NCI-H2227 (cell line): ENCODE measurements at regions not wholly inside any gene's neighbourhood (a gene's known extent, or its start where the extent isn't known, plus 50 kb on each side); places are given as distances from the start of the nearest gene placed in this dataset.

ENCODE experiments used
- DNase-seq: peaks from one replicate; lab custom pipeline; 2025; ENCODE audit not compliant: unreplicated experiment; lab: John Stamatoyannopoulos, UW

DNA sequence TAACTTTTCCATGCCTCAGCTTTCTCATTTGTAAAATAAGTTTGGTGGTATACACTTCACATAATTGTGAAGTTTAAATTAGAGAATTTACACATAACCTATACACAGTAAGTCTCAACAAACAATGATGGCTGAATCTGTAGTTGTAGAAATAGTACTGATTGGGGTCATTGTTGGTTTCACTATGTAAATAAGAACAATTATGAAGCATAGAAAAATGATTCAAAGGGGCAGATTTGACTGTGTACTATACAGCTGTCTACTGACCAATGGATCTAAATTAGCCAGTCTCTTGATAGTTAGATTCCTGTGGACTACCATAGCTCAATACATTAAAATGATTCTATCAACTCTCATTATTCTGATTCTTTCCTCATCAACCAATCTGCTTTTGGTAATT is 181.1 kb upstream of the STXBP5 start:
- DNase-seq = no peak

DNA sequence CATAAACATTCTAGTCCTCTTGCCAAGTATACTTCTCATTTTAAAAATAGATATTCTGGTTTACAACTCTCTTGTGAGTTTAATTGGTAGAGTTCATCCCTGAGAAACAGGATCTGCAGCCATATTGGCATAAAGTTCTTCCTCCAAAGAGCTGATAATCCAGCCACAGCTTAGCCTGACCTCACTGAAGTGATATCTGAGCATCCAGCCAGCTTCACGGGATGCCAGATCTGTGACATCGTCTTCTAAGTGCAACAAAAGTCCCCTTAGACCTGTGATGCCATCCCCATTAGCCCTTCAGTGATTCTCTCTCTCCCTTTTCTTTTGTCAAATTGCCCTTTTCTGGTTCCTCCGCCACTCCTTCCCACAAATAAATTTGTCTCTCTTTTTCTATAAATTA is 180.6 kb upstream of the STXBP5 start:
- no peak for DNase-seq

DNA sequence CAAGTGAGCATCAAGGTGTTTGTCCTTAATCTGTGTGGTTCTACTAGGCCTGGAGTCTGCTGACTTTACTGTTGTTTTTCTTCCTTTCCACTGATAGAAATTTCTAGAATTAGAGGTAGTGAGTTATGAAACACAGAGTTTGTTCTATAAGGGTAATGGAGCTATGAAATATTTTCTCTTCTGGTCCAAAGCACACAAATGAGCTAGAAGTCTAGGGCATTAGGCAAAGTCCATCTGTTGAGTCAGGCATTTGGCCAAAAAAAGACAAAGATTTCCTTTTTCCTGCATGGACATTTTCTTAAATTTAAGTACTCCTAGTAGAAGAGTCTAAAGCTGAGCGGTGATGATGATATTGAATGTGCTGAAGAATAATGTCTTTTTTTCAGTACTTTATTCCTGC is 174.3 kb upstream of the STXBP5 start:
- DNase-seq = no peak

DNA sequence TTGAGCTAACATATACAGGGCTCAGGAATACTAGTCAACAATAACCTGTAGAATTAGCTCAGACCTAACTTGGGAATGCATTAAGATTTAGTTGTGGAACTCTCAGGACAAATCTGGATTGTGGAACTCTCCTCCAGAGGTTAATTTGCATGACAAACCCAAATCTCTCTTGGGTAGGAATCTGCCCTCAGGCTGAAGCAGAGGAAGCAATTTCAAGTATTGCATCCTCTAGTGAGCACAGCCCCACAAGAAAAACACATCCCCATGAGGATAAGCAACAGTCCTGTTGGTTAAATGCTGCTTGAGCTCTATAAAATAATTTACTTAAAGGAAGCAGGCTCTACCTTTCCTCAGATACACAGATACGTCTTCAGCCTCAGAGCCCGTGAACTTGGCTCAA is 170.9 kb upstream of the STXBP5 start:
- no peak for DNase-seq

DNA sequence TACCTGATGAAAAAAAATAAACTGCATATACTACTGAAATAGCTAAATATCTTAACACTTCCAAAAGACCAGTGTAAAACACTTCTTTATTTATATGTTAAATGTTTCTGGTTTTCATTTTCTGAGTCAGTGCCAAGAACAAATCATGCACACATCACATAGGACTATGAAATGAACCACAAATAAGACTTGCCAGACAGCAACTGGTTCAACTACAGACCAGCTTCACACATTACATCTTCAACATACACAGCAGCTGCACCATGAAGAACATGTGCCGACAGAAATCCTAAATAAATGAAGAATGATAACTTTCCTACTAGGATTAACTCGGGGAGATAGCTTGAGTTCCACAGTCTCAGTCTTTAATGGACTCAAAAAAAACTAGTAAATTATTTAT is 168.3 kb upstream of the STXBP5 start:
- no peak for DNase-seq

DNA sequence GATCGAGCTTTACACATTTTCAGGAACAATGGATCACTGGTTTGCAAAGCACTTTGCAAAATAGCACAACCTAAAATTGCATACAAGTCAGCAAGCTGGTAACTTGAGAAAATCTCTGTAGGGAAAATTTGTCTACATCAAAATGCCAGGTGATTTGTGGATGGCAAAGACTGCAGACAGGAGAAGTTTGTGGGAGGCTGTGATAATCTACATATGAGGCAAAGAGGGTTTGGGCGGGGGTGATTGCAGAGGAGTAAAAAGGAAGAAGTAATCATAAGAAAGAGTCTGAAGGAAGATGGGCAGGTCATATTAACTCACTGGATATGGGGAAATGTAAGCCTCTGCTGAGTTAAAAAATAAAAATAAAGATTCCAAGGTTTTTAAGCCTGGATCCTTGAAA is 166.3 kb upstream of the STXBP5 start:
- no peak for DNase-seq

DNA sequence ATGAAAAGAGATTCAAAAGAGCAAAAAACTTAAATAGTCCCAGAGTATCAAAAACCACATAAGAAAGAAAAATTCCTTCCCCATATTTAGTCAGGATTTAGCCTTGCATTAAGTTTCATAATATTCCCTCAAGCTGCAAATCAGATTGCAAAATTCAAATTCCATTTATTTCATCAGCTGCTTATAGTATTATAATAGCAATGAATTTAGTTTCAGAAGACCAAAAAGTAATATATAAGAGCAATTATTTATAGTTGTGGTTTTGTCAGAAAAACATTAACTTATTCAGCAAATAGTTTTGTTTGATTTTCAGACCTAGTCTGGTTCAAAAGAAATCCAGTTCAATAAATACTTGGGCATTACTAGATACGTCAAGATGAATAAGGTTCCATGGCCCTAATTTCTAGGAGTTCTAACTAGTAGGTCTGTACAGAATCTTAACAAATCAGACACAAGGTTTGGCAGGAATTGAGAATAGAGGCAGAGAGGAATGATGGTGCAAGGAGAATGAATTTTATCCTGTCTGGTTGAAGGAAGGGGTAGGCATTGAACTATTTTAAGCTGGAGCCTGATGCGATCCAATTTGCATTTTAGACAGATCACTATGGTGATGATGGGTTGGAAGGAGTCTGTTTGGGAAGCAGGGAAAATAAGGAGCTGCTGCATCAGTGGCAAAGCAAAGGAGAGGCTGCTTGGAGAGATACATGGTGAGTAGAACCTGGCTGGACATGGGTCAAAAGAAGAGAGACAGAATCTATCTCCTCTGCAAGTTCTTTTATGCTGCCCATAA is 163.9 kb upstream of the STXBP5 start:
- DNase-seq = no peak

DNA sequence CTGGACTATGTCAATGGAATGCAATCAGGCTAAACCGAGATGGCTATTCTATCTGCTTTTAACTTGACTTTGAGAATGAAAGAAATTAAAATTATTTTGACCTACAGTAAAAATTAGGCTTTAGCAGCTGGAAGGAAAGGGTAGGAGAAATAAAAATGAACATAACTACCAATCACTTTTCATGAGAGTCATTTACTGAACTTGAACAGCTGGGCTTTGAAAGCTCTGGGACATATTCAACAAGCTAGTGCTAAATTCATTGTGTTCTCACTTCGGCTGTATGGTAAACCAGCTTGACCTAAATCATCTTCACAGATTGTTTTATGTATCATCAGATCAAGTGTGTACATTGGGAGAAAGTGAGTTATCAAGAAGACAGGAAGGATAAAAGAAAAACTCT is 161.5 kb upstream of the STXBP5 start:
- DNase-seq = no peak

DNA sequence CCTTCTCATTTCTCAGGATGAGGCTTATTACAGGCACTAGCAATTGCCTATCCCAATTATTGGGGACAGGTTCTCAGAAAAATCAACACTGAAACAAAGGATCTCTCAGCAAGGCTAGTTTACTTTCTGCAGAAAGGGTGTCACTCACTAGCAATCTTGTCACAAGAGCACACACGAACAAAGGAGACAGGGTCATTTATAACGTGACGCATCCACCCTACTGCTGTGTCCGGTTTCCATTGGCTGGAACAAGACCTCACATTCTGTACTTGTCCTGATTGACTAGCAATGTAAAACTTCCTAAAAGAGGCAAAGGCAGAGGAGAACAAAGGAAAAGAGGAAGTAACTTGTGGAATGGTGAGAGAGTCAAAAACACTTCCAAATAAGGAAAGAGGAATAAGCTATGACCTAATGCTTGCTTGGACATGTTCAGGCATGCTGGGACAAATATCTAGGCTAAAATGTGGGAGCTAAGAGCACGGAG is 160.2 kb upstream of the STXBP5 start:
- no peak for DNase-seq

DNA sequence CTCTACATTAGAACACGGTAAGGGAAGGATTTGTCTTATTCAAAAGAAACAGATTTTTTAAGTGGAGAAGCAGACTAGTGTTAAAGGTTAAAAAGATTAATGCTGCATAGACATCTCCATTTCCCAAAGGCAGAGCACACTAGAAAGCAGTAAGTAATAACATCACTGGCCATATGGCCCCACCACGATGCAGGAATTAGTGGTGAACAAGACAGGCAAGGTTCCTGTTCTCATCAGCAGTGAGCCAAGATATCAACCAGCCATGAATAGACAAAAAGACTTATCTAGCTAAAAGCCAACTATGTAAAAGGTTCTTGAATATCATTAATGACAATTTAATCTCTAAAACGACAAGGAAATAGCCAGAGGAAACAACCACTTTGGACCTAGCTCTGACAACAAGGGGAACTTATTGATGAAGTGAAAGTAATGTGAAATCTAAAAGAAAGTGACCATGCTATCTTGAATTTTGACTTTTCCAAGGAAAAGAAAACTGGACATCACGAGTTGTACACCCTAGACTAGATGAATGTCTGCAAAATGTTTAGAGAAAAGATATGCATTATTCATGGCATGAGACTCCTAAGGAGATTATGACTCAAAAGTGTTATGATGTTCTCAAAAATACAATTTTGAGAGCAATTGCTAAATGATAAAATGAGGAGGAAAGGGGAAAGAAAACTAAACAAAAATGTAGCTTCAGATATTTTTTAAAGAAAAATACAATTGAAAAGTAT is 157.9 kb upstream of the STXBP5 start:
- no peak for DNase-seq

DNA sequence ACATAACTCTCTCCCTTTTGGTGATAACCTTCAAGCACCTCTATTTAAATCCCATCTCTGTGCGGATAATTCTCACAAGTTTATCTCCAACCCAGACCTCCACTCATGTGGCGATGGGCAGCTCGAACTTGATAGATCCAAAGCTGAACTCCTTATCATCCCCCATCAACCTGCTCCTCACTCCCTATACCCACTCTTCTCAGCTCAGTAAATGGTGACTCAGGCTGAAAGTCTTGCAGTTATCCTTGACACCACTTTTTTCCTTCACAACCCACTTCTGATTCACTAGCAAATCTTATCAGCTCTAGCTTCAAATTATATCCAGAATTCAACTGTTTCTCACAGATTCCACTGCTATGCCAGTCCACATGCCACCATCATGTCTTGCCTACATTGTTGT is 155.3 kb upstream of the STXBP5 start:
- no peak for DNase-seq

DNA sequence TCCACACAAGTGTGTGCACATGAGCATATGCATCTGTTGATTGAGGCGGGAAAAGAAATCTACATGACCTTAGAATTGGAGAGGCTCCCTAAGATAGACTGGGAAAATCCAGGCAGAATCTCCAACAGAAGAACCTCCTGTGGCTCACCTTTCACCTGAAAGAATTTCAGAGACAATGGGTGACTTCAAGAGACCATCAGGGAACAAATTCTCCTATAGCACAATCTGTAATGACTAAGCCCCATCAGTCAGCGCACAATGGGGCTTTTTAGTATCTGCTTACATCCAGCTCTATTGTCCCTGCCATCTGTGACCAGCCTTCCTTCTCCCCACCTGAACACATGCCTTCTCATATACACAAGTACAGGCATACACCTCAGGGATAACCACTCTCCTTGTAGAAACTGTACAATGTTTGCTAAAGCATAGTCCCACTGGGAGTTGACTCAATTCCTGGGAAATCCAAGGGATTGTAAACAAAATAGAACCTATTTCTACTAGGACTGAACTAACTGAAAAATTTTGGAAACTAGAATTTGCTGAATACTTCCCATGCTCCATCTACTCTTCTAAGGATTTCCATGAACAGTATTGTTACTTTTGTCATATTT is 150.8 kb upstream of the STXBP5 start:
- no peak for DNase-seq

DNA sequence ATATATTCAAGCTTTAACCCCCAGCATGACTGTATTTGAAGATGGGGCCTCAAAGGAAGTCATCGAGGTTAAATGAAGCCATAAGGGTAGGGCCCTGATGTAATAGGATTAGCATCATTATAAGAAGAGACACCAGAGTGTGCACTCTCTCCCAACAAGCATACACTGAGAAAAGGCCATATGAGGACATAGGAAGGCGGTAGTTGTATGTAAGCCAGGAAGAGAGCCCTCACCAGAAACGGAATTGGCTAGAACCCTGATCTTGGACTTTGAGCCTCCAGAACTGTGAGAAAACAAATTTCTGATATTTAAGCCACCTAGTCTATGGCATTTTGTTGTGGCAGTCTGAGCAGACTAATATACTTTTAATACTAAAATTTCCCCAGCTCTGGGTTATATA is 150.1 kb upstream of the STXBP5 start:
- DNase-seq = no peak

DNA sequence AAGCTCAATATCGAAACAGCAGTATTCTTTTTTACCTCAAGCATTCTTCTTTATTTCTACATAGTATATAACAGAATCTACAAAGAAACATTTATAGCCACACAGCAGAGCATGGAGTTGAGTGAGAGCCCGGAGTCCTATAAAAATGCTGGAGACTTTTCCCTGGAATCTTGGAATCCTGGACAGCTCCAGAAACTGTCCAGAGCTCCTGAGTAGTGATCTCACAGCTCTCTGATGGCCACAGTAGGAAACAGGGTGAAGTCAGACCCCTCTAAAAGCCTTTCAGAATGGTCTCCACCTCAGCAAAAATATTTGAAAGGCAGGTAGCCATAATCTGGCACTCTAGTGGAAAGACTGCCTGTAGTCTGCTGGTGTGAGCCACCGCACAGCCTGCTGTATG is 149.3 kb upstream of the STXBP5 start:
- no peak for DNase-seq

DNA sequence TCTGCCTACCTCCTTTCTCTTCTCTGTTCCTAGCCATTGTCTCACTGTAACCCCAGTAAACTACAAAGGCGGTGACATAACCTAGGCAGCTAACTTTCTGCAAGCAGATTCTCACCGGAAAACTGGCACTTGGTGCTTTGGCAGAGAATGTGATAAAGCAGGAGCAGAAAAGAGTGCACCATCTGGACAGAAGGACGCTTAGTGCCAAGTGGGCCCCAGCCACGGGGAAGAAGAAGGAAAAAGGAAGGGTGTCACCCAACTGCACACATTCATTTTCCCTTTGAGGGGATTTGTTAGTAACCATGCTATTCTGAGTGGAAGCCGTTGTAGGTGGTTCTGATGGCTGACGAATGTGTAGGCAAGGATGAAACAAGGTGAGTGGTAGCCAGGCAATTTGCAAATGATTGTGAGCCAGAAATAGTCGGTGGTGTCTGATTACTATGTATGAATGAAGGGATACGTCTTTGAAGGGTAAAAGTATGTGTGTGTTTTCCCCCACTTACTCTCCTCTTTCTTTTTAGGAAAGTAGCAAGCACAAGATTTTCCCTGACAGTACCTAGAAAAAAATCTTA is 148.3 kb upstream of the STXBP5 start:
- no peak for DNase-seq

DNA sequence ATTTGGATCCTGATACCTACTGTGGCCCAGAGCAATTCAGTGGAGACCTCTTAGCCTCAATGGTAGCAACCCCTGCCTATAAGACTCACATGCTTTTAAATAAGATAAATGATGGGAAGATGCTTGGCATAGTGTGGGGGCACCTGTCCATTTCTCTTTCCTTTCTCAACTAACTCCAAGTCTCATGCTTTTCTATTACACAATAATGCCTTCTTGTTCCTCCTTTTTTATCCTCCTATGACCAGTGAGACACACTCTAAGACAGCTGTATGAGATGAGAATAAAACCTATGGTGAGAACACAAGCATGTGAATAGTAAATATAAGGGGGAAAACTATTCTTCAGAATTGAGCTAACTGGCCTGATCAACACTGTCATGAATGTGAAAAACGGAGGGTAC is 147.0 kb upstream of the STXBP5 start:
- no peak for DNase-seq

DNA sequence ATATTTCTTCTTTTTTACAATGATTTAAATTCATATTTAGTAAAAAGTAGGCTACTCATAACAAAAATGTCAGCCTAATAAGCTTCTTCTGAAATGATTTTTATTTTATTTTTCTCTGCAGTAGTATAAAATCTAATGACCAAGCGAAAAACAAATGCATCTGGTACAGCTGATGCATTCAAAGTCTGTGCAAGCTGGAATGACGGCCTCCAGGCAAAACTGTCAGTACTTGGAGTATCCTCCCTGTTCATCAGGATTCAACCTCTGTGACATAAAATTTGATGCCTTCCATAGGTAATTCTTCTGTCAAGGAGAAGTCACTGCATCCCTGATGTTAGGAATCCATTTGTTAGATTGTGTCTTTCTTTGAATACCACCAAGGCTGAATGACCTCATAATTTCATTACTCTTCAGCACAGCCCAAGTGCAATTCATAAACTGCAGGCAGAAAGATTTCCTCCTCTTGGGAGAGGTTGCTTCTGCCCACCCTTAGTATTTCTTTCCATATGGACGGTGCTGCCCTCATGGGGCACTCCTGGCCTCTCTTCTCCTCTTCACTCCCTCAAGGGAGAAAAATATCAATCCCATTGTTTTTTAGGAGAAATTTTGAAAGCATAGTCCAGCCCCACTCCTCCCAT is 146.4 kb upstream of the STXBP5 start:
- no peak for DNase-seq

DNA sequence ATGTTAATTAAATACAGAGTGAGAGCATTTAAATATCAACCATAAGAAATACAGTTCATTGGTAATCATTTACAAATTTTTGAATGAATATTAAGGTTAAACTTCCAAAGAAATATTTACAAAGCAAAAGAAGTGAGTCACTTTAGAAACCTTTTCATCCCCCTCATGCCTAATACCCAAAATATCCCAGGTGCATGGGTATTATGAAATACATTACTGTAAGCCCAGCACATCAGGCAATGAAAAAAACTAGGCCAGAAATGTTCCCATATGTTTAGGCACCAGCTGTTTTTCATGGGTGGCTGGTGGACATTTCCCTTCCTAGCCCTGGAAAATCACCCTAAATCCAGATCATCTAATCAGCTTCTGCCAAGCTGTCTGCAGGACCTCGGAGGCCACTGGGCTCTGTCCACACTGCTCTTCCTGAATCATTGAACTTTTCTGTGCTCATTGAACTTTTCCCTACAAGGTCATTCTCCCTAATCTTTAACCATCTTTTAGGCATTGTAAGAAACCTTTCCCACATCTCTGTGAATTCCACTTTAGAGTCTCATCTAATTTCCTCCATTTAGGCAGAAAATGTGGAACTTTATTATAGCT is 145.3 kb upstream of the STXBP5 start:
- DNase-seq = no peak

DNA sequence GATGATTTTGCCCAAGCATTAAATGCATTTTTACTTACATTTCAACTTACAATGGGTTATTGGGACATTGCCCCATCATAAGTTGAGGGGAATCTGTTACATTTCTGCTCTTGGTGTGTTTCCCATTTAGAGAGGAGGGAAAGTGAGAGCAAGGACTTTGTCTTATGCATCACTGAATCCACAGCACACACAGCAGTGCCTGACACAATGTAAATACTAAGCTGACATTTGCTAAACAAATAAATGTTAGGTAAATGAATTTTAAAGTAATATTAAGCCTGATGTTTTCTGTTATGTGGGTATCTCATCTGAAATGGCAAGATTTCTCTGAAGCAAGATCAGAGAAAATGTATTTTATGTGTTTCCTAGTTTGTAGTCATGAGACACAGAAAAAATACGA is 143.6 kb upstream of the STXBP5 start:
- no peak for DNase-seq

DNA sequence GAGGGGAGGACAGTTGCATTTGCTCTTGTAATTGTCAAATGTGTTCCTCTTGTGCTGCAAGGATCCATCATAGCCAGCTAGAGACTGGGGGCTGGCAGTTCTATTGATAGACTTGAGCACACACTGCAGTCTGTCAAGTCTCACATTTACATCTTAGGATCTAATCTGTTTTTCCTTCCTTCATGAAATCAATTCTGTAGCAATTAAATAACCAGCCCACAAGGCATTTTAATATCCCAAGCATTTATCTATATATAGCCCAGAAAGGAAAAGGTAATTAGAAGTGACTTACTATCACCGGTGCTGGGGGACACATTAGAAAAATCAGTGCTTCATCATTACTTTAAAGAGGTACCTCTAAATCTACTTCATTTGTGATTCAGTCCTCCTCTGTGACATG is 143.0 kb upstream of the STXBP5 start:
- DNase-seq = no peak

DNA sequence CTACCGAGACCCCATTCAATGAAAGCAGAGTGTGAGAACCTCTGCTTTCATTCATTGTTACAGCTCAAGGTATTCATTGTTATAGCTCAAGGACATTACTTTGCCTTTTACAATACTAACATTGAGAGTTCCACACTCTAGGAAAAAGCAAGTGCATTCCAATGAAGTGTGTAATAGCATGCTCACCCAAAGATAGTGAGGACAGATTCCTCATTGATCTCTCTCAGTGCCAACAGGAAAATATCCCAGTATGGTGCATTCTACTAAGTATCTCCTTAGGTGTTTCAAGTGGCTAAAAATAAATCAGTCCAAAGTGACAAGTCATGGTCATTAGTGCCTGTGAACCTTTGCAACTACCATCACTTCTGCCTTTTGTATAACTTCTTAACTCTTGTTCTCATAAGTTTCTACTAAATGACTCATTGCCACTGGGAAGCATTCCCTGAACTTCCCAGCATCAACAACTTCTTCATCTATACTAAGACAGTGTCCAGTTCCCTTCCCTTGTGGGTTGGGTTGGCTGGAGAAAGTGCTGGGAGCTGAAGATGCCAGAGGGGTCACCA is 140.7 kb upstream of the STXBP5 start:
- no peak for DNase-seq
